NB4 (cell line): ENCODE measurements at regions not wholly inside any gene's neighbourhood (a gene's known extent, or its start where the extent isn't known, plus 50 kb on each side); places are given as distances from the start of the nearest gene placed in this dataset.

Experiments used
- DNase-seq: peaks from one replicate; pipeline ENCODE4 v3.0.0; 2010; ENCODE audit warnings: low read depth
- H3K4me3 ChIP-seq: one replicate; pipeline ENCODE4 v1.5.1; 2011; ENCODE audit warnings: mild to moderate bottlenecking, low read depth, low read length, moderate library complexity
- MYC ChIP-seq: IDR thresholded peaks from 2 replicates; pipeline ENCODE4 v1.6.1; 2011; ENCODE audit warnings: low read depth, low read length
- POLR2A ChIP-seq: IDR thresholded peaks from 2 replicates; pipeline ENCODE4 v1.6.1; 2011; ENCODE audit warnings: mild to moderate bottlenecking; ENCODE audit not compliant: insufficient read length; ENCODE audit errors: extremely low read depth
- TF ChIP-seq, protein P1 (sequence below): IDR thresholded peaks from 2 replicates; pipeline ENCODE4 v1.6.1; 2011; ENCODE audit warnings: low read depth, low read length
- TF ChIP-seq, protein P2 (sequence below): IDR thresholded peaks from one replicate; pipeline ENCODE4 v1.5.1; 2012; ENCODE audit warnings: low read depth, low read length

GRCh38 chr19:33891773-33892172, 95.1 kb downstream of the KCTD15 start:
- no peak for TF ChIP-seq MYC
- no peak for TF ChIP-seq POLR2A
- TF ChIP-seq, protein P1, sequence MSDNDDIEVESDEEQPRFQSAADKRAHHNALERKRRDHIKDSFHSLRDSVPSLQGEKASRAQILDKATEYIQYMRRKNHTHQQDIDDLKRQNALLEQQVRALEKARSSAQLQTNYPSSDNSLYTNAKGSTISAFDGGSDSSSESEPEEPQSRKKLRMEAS, result no peak

DNA sequence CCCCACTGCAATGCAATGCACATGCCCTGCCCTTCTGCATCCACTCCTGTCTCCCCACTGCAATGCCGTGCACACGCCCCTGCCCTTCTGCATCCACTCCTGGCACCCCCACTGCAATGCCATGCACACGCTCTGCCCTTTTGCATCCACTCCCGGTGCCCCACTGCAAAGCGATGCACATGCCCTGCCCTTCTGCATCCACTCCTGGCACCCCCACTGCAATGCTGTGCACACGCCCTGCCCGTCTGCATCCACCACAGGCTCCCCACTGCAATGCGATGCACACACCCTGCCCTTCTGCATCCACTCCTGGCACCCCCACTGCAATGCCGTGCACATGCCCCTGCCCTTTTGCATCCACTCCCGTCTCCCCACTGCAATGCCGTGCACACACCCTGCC, 98.1 kb downstream of the KCTD15 start:
- TF ChIP-seq, protein P2, sequence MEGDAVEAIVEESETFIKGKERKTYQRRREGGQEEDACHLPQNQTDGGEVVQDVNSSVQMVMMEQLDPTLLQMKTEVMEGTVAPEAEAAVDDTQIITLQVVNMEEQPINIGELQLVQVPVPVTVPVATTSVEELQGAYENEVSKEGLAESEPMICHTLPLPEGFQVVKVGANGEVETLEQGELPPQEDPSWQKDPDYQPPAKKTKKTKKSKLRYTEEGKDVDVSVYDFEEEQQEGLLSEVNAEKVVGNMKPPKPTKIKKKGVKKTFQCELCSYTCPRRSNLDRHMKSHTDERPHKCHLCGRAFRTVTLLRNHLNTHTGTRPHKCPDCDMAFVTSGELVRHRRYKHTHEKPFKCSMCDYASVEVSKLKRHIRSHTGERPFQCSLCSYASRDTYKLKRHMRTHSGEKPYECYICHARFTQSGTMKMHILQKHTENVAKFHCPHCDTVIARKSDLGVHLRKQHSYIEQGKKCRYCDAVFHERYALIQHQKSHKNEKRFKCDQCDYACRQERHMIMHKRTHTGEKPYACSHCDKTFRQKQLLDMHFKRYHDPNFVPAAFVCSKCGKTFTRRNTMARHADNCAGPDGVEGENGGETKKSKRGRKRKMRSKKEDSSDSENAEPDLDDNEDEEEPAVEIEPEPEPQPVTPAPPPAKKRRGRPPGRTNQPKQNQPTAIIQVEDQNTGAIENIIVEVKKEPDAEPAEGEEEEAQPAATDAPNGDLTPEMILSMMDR, result no peak
- TF ChIP-seq MYC, result no peak
- TF ChIP-seq, protein P1, result no peak
- TF ChIP-seq POLR2A, result no peak
- no peak overlapping the region for H3K4me3 ChIP-seq
- no peak for DNase-seq

More at GRCh38 chr19:33891773-33892172, 95.1 kb downstream of the KCTD15 start:
- no peak for DNase-seq
- H3K4me3 ChIP-seq, result no peak overlapping the region

- TF ChIP-seq MYC, result no peak
- TF ChIP-seq, protein P1, result no peak
- no peak for TF ChIP-seq POLR2A
- TF ChIP-seq, protein P2, result no peak
- DNase-seq, result no peak
- H3K4me3 ChIP-seq, result no peak overlapping the region
Measured at GRCh38 chr19:33895366-33895765, 98.7 kb downstream of the KCTD15 start.

DNA sequence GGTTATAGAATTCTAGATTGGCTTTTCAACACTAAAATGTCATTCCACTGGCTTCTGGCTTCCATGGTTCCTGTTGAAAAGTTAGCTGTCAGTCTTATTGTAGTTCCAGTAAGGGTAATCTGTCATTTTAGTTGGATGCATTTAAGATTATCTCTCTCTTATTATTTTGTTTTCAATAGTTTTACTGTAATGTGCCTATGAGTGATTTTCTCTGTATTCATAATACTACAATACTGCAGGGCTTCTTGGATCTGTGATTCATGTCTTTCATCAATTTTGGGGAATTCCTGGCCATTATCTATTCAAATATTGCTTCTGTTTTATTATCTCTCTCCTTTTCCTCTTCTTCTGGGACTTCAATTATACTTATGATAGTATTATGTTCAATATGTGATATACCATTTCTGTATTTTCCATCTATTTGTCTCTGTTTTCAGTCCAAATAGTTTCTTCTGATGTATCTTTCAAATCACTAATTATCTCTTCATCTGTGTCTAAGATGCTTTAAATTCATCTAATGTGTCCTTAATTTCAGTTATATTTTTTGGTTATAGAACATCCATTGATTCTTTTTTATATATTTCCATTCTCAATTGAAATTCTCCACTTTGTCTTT, 101.5 kb downstream of the KCTD15 start:
- DNase-seq, result no peak
- TF ChIP-seq POLR2A (no peak), MYC (no peak)
- TF ChIP-seq, protein P2, result no peak
- TF ChIP-seq, protein P1, result no peak
- H3K4me3 ChIP-seq, result no peak overlapping the region

- no peak for DNase-seq
- H3K4me3 ChIP-seq, result no peak overlapping the region
- TF ChIP-seq, protein P1, result no peak
- TF ChIP-seq POLR2A (no peak), MYC (no peak)
- TF ChIP-seq, protein P2, result no peak
Measured at GRCh38 chr19:33900817-33901216, 104.1 kb downstream of the KCTD15 start.

DNA sequence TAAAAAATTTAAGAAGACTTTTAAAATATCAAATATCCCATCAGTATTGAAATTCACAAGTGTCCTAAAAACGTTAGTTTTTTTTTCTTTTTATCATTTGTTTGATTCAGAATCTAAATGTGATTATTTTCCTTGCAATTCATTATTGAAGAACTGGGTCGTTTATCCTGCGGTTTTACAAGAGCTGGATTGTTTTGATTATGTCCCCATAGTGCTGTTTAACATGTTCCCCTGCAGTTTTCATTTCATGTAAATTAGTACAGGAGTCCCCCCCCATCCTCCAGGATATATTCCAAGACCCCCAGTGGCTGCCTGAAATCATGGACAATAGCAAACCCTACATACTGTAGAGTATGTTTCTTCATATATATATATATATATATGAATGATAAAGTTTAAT, 105.7 kb downstream of the KCTD15 start:
- H3K4me3 ChIP-seq, result no peak overlapping the region

More for the DNA sequence above, 105.7 kb downstream of the KCTD15 start:
- TF ChIP-seq, protein P2, result no peak
- no peak for TF ChIP-seq POLR2A
- TF ChIP-seq, protein P1, result no peak
- TF ChIP-seq MYC, result no peak
- no peak for DNase-seq
